Right ventricle myocardium inferior (tissue), 1 donor: ENCODE measurements at regions not wholly inside any gene's neighbourhood (a gene's known extent, or its start where the extent isn't known, plus 50 kb on each side); places are given as distances from the start of the nearest gene placed in this dataset.

ENCODE experiments used
- ATAC-seq: fragments of 200-7000 bp; cut with Tn5 transposase; one replicate; pipeline ENCODE4 v1.9.1; 2020; ENCODE audit warnings: mild to moderate bottlenecking, moderate library complexity
- DNase-seq: peaks from one replicate; pipeline ENCODE4 v3.0.0; 2021; ENCODE audit errors: missing footprints
- intact Hi-C: fragments of 100-400 bp; cut with DNase I; formaldehyde crosslinking; loops from one replicate; pipeline ENCODE4 v1.11.0; 2022
- donor health status: DM: no; HTN: yes; CAD: no; lungs with severe emphysema.

GRCh38 chr10:128972036-128972405 is 495.0 kb upstream of the MGMT start:
- DNase-seq = no peak
- intact Hi-C loops = no loop called here
- ATAC-seq = no peak

GRCh38 chr10:128973221-128973620 is 493.8 kb upstream of the MGMT start:
- no peak for DNase-seq
- intact Hi-C loops = no loop called here
- no peak for ATAC-seq

GRCh38 chr10:128976856-128977255 is 490.2 kb upstream of the MGMT start:
- intact Hi-C loops = no loop called here
- DNase-seq = no peak
- ATAC-seq = no peak

GRCh38 chr10:128978211-128978610 is 488.8 kb upstream of the MGMT start:
- no peak for DNase-seq

GRCh38 chr10:128979405-128979804 is 487.6 kb upstream of the MGMT start:
- intact Hi-C loops = no loop called here
- no peak for ATAC-seq
- no peak for DNase-seq

More at GRCh38 chr10:128978211-128978610, 488.8 kb upstream of the MGMT start:
- ATAC-seq = no peak
- intact Hi-C loops = no loop called here

GRCh38 chr10:128981251-128981650 is 485.8 kb upstream of the MGMT start:
- intact Hi-C loops = no loop called here
- ATAC-seq (no peak), DNase-seq (no peak)

- DNase-seq = no peak
- intact Hi-C loops = no loop called here
Measured at GRCh38 chr10:128981881-128982615, 485.0 kb upstream of the MGMT start.

GRCh38 chr10:128982616-128982915 is 484.5 kb upstream of the MGMT start:
- ATAC-seq = no peak
- intact Hi-C loops = no loop called here
- DNase-seq = no peak

More at GRCh38 chr10:128981881-128982615, 485.0 kb upstream of the MGMT start:
- ATAC-seq = no peak

- no peak for DNase-seq
- intact Hi-C loops = no loop called here
- no peak for ATAC-seq
Measured at GRCh38 chr10:128985036-128985435, 482.0 kb upstream of the MGMT start.

GRCh38 chr10:128990986-128991385 is 476.1 kb upstream of the MGMT start:
- intact Hi-C loops = no loop called here
- DNase-seq (no peak), ATAC-seq (no peak)

GRCh38 chr10:128992770-128993169 is 474.3 kb upstream of the MGMT start:
- ATAC-seq = no peak
- no peak for DNase-seq
- intact Hi-C loops = no loop called here

- ATAC-seq = no peak
- no peak for DNase-seq
- intact Hi-C loops = no loop called here
Measured at GRCh38 chr10:128993443-128993842, 473.6 kb upstream of the MGMT start.

GRCh38 chr10:128993911-128994538 is 473.0 kb upstream of the MGMT start:
- DNase-seq (no peak), ATAC-seq (no peak)
- intact Hi-C loops = no loop called here

- intact Hi-C loops = no loop called here
- no peak for DNase-seq
- no peak for ATAC-seq
Measured at GRCh38 chr10:128994598-128995143, 472.4 kb upstream of the MGMT start.

- DNase-seq (no peak), ATAC-seq (no peak)
- intact Hi-C loops = no loop called here
Measured at GRCh38 chr10:128995676-128996075, 471.4 kb upstream of the MGMT start.

- intact Hi-C loops = no loop called here
- no peak for DNase-seq
Measured at GRCh38 chr10:128996092-128996491, 470.9 kb upstream of the MGMT start.

GRCh38 chr10:128998101-128998805 is 468.8 kb upstream of the MGMT start:
- intact Hi-C loops = no loop called here
- ATAC-seq (no peak), DNase-seq (no peak)

More at GRCh38 chr10:128996092-128996491, 470.9 kb upstream of the MGMT start:
- ATAC-seq = no peak

- DNase-seq (no peak), ATAC-seq (no peak)
- intact Hi-C loops = no loop called here
Measured at GRCh38 chr10:129004398-129004797, 462.6 kb upstream of the MGMT start.

- no peak for DNase-seq
- no peak for ATAC-seq
- intact Hi-C loops = no loop called here
Measured at GRCh38 chr10:129005080-129005479, 462.0 kb upstream of the MGMT start.

GRCh38 chr10:129005804-129006203 is 461.2 kb upstream of the MGMT start:
- ATAC-seq (no peak), DNase-seq (no peak)
- intact Hi-C loops = no loop called here
